Tibial nerve (tissue), 4 donors: ENCODE measurements at regions not wholly inside any gene's neighbourhood (a gene's known extent, or its start where the extent isn't known, plus 50 kb on each side); places are given as distances from the start of the nearest gene placed in this dataset.

Source experiments
- CTCF ChIP-seq, 5 experiments: fragments of 200-600 bp in 3 of 5; fragments of 450-650 bp in 2 of 5; sonication (generic) in 3 of 5; IDR thresholded peaks; one replicate each; pipeline ENCODE4 v1.5.1; 2016 to 2019; ENCODE audit warnings: antibody characterized with exemption in 5 of 5, mild to moderate bottlenecking in 3 of 5, moderate library complexity in 2 of 5
- EP300 ChIP-seq, 2 donors: sonication (generic); formaldehyde crosslinking; IDR thresholded peaks; one replicate each; pipeline ENCODE4 v1.6.1; 2017; ENCODE audit warnings: antibody characterized with exemption in 2 of 2, mild to moderate bottlenecking in 1 of 2

GRCh38 chr6:113343940-113344339 lies 513.2 kb upstream of the MARCKS start:
- TF ChIP-seq EP300 (IDR thresholded peaks at IDR 0.05), result no peak
- no peak for TF ChIP-seq CTCF (IDR thresholded peaks at IDR 0.05)
